Endothelial cell of umbilical vein (primary cell): ENCODE measurements at regions not wholly inside any gene's neighbourhood (a gene's known extent, or its start where the extent isn't known, plus 50 kb on each side); places are given as distances from the start of the nearest gene placed in this dataset.

Experiments used
- BruUV-seq: library from RNA; stranded (reverse); fragments of 400-500 nt; replicated peaks from 2 replicates; lab custom pipeline; 2021; lab: Mats Ljungman, UMichigan
- CTCF ChIA-PET: fragments of 300-600, 350-600 bp; sonication (Branson Sonifier 250); formaldehyde crosslinking; loops from one replicate; lab custom pipeline; 2021; ENCODE audit warnings: antibody characterized with exemption, inconsistent platforms; lab: Charles Lee
- POLR2A ChIA-PET: fragments of 300-600, 350-600 bp; sonication (Branson Sonifier 250); formaldehyde crosslinking; loops from one replicate; lab custom pipeline; 2021; ENCODE audit warnings: antibody characterized with exemption, inconsistent platforms; lab: Charles Lee
- DNase-seq: peaks from one replicate; pipeline ENCODE4 v3.0.0-alpha.2; 2011; ENCODE audit warnings: low read depth, low spot score
- FAIRE-seq: peaks from 2 replicates; lab custom pipeline; 2011; peaks lifted over from hg19 to GRCh38; lab: Jason Lieb, UNC
- H2AFZ ChIP-seq: 2 replicates; pipeline ENCODE4 v1.6.0; 2012; ENCODE audit warnings: low read depth, low read length, control low read depth, inconsistent platforms
- H3K27ac ChIP-seq: 2 replicates; pipeline ENCODE4 v1.5.1; 2011; ENCODE audit warnings: low read depth, mild to moderate bottlenecking, control low read depth, low read length, moderate library complexity; ENCODE audit not compliant: insufficient read depth
- H3K27me3 ChIP-seq, 2 experiments: 2 replicates each; pipeline versions ENCODE4 v1.6.0 to v1.6.1; 2011; ENCODE audit warnings: low read length in 2 of 2, mixed read lengths in 1 of 2; ENCODE audit not compliant: control insufficient read depth in 2 of 2, insufficient read depth in 2 of 2
- H3K36me3 ChIP-seq, 2 experiments: 2 replicates in 1 of 2; 3 replicates in 1 of 2; pipeline ENCODE4 v1.5.1; 2011; ENCODE audit warnings: low read length in 2 of 2, mild to moderate bottlenecking in 1 of 2, moderate library complexity in 1 of 2; ENCODE audit not compliant: control insufficient read depth in 2 of 2, insufficient read depth in 2 of 2; ENCODE audit errors: extremely low read depth in 1 of 2
- H3K4me1 ChIP-seq: 3 replicates; pipeline ENCODE4 v1.5.1; 2011; ENCODE audit warnings: mild to moderate bottlenecking, low read length; ENCODE audit not compliant: control insufficient read depth, insufficient read depth; ENCODE audit errors: extremely low read depth
- H3K4me2 ChIP-seq: 2 replicates; pipeline ENCODE4 v1.6.1; 2011; ENCODE audit warnings: low read length, control low read depth, mixed read lengths; ENCODE audit not compliant: insufficient read depth
- H3K4me3 ChIP-seq, 3 experiments: fragments of 200-600 bp in 1 of 3; sonication (generic), shearing (Covaris generic) in 1 of 3; replicated peaks in 1 of 3; 2 replicates each; pipeline ENCODE4 v1.5.1; 2011 to 2016; ENCODE audit warnings: control low read depth in 3 of 3, low read length in 3 of 3, mild to moderate bottlenecking in 2 of 3, inconsistent platforms in 1 of 3, low read depth in 1 of 3, moderate library complexity in 1 of 3; ENCODE audit not compliant: insufficient read depth in 1 of 3
- H3K79me2 ChIP-seq: 2 replicates; pipeline ENCODE4 v1.6.0; 2012; ENCODE audit warnings: low read length, inconsistent platforms; ENCODE audit not compliant: control insufficient read depth, insufficient read depth
- H3K9ac ChIP-seq: replicated peaks from 2 replicates; pipeline ENCODE3; 2011; ENCODE audit warnings: low read length, control low read depth; ENCODE audit not compliant: insufficient read depth; ENCODE audit errors: extremely low read depth
- H3K9me1 ChIP-seq: replicated peaks from 3 replicates; pipeline ENCODE4 v1.6.0; 2011; ENCODE audit warnings: mild to moderate bottlenecking, low read length; ENCODE audit not compliant: control insufficient read depth, insufficient read depth; ENCODE audit errors: extremely low read depth
- H3K9me3 ChIP-seq: replicated peaks from 2 replicates; pipeline ENCODE4 v1.5.1; 2012; ENCODE audit warnings: low read length, inconsistent platforms; ENCODE audit not compliant: control insufficient read depth, insufficient read depth
- H4K20me1 ChIP-seq: replicated peaks from 2 replicates; pipeline ENCODE3; 2011; ENCODE audit warnings: mild to moderate bottlenecking, low read length; ENCODE audit not compliant: control insufficient read depth, insufficient read depth; ENCODE audit errors: extremely low read depth
- CTCF ChIP-seq, 2 donors: IDR thresholded peaks; 1 replicate in 1 of 2; 2 replicates in 1 of 2; pipeline ENCODE4 v1.5.1; 2011; ENCODE audit warnings: low read length in 2 of 2, mild to moderate bottlenecking in 2 of 2, moderate library complexity in 2 of 2, control low read depth in 1 of 2, inconsistent platforms in 1 of 2, low read depth in 1 of 2; ENCODE audit not compliant: insufficient read depth in 1 of 2; ENCODE audit errors: extremely low read depth in 1 of 2
- EZH2 ChIP-seq: IDR thresholded peaks from 2 replicates; pipeline ENCODE4 v1.6.1; 2012; ENCODE audit warnings: borderline replicate concordance, low read depth, mild to moderate bottlenecking, moderate library complexity, low read length, inconsistent platforms; ENCODE audit not compliant: severe bottlenecking
- FOS ChIP-seq: IDR thresholded peaks from 2 replicates; pipeline ENCODE4 v1.6.1; 2011; ENCODE audit warnings: mild to moderate bottlenecking, low read length, moderate library complexity, borderline replicate concordance; ENCODE audit not compliant: insufficient read depth
- GATA2 ChIP-seq: IDR thresholded peaks from 2 replicates; pipeline ENCODE4 v1.7.0; 2011; ENCODE audit warnings: low read depth, mild to moderate bottlenecking, moderate library complexity, mixed read lengths, low read length; ENCODE audit not compliant: insufficient read length, insufficient read depth
- JUN ChIP-seq: IDR thresholded peaks from 2 replicates; pipeline ENCODE4 v1.6.1; 2011; ENCODE audit warnings: borderline replicate concordance, low read depth; ENCODE audit not compliant: insufficient read length, insufficient read depth
- MAX ChIP-seq: IDR thresholded peaks from 2 replicates; pipeline ENCODE4 v1.6.1; 2011; ENCODE audit not compliant: insufficient read depth, insufficient read length
- MYC ChIP-seq: IDR thresholded peaks from one replicate; pipeline ENCODE4 v1.6.1; 2011; ENCODE audit warnings: mild to moderate bottlenecking, low read depth, low read length
- POLR2A ChIP-seq: IDR thresholded peaks from 2 replicates; pipeline ENCODE4 v1.6.1; 2012; ENCODE audit warnings: low read depth, mild to moderate bottlenecking, control low read depth, low read length
- POLR2AphosphoS5 ChIP-seq: IDR thresholded peaks from 2 replicates; pipeline ENCODE4 v1.6.1; 2012; ENCODE audit warnings: low read depth, mild to moderate bottlenecking, control low read depth, low read length, moderate library complexity; ENCODE audit not compliant: insufficient read depth
- dilution Hi-C: fragments of 300-500 bp; cut with MboI; formaldehyde crosslinking; loops from one replicate; pipeline ENCODE4 v1.15.0; 2019; ENCODE audit warnings: low sequenced_read_pairs; ENCODE audit not compliant: extremely low pct_ligation_motif_present
- intact Hi-C: fragments of 100-400 bp; cut with micrococcal nuclease; formaldehyde crosslinking; loops from one replicate; pipeline ENCODE4 v1.10.0; 2022

DNA sequence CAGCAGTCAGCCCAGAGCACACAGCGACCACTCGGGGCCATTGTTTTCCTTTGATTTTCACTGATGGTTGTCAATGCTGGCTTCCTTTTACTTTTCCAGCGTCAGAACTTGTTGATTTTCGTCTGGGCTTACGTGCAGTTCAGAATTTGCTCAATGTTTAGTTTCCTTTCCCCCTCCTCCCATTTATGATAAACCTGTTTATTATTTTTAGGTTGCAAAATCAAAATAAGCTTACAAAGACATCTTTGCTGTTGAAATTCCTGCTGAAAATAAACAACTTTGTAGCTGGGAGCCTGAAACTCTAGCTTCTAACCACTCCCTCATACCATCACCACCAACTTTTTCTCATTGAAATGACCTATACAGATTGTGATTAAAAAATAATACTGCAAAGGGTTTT lies 83.1 kb upstream of the LYZL1 start:
- no peak for FAIRE-seq

GRCh38 chr10:29208845-29209244 lies 80.0 kb upstream of the LYZL1 start:
- intact Hi-C loops (no loop called here), dilution Hi-C loops (no loop called here)
- no peak overlapping the region for H3K4me2 ChIP-seq
- no TSS peak for BruUV-seq
- H2AFZ ChIP-seq, result no peak overlapping the region
- no peaks in the 10 kb centered on the region for H3K9me1 ChIP-seq
- H3K4me1 ChIP-seq, result no peaks in the 10 kb centered on the region
- no peaks in the 10 kb centered on the region for H3K9me3 ChIP-seq
- H3K27ac ChIP-seq, result no peak overlapping the region
- POLR2A ChIA-PET, result no interaction called here
- H3K79me2 ChIP-seq, result no peaks in the 10 kb centered on the region
- no peaks in the 10 kb centered on the region for H4K20me1 ChIP-seq
- no peaks in the 10 kb centered on the region for H3K36me3 ChIP-seq
- H3K27me3 ChIP-seq, result peaks cover 5 to 7% of the 10 kb centered on the region in 2 experiments
- H3K9ac ChIP-seq, result no peak overlapping the region
- CTCF ChIA-PET, result no interaction called here
- FAIRE-seq, result no peak
- H3K4me3 ChIP-seq, result no peak overlapping the region
- DNase-seq, result no peak
- TF ChIP-seq FOS, result no peak
- TF ChIP-seq CTCF (IDR thresholded peaks at IDR 0.05; ENCODE audit: extremely low read depth in 1 of 2, insufficient read depth in 1 of 2, low read depth in 1 of 2, low read length in 2 of 2), result no peak
- no peak for TF ChIP-seq POLR2AphosphoS5
- no peak for TF ChIP-seq GATA2
- no peak for TF ChIP-seq EZH2
- TF ChIP-seq JUN, result no peak
- no peak for TF ChIP-seq MYC
- no peak for TF ChIP-seq MAX
- TF ChIP-seq POLR2A, result no peak

More for the DNA sequence above, 83.1 kb upstream of the LYZL1 start:
- intact Hi-C loops (no loop called here), dilution Hi-C loops (no loop called here)
- Histone ChIP-seq H3K4me2 (no peak overlapping the region), H3K79me2 (no peaks in the 10 kb centered on the region), H3K9me1 (no peaks in the 10 kb centered on the region), H3K36me3 (no peaks in the 10 kb centered on the region), H2AFZ (no peak overlapping the region), H3K9me3 (no peaks in the 10 kb centered on the region), H3K27ac (no peak overlapping the region), H3K27me3 (peaks cover 5 to 9% of the 10 kb centered on the region in 2 experiments), H4K20me1 (no peaks in the 10 kb centered on the region), H3K9ac (no peak overlapping the region), H3K4me1 (no peaks in the 10 kb centered on the region), H3K4me3 (no peak overlapping the region)
- no TSS peak for BruUV-seq
- TF ChIP-seq GATA2 (no peak), POLR2A (no peak), EZH2 (no peak), JUN (no peak), MAX (no peak), FOS (no peak)
- ChIA-PET POLR2A (no interaction called here), CTCF (interaction anchor here (1.4 kb wide), 1 partner anchor 9 kb away, joined by 4 read pairs; no protein-coding TSS in a partner anchor)
- DNase-seq, result peak; percentile 9
